Endothelial cell of umbilical vein (primary cell): ENCODE measurements at regions not wholly inside any gene's neighbourhood (a gene's known extent, or its start where the extent isn't known, plus 50 kb on each side); places are given as distances from the start of the nearest gene placed in this dataset.

Experiments
- BruUV-seq: library from RNA; stranded (reverse); fragments of 400-500 nt; replicated peaks from 2 replicates; lab custom pipeline; 2021; lab: Mats Ljungman, UMichigan
- CTCF ChIA-PET: fragments of 300-600, 350-600 bp; sonication (Branson Sonifier 250); formaldehyde crosslinking; loops from one replicate; lab custom pipeline; 2021; ENCODE audit warnings: antibody characterized with exemption, inconsistent platforms; lab: Charles Lee
- POLR2A ChIA-PET: fragments of 300-600, 350-600 bp; sonication (Branson Sonifier 250); formaldehyde crosslinking; loops from one replicate; lab custom pipeline; 2021; ENCODE audit warnings: antibody characterized with exemption, inconsistent platforms; lab: Charles Lee
- DNase-seq: peaks from one replicate; pipeline ENCODE4 v3.0.0-alpha.2; 2011; ENCODE audit warnings: low read depth, low spot score
- FAIRE-seq: peaks from 2 replicates; lab custom pipeline; 2011; peaks lifted over from hg19 to GRCh38; lab: Jason Lieb, UNC
- H2AFZ ChIP-seq: 2 replicates; pipeline ENCODE4 v1.6.0; 2012; ENCODE audit warnings: low read depth, low read length, control low read depth, inconsistent platforms
- H3K27ac ChIP-seq: 2 replicates; pipeline ENCODE4 v1.5.1; 2011; ENCODE audit warnings: low read depth, mild to moderate bottlenecking, control low read depth, low read length, moderate library complexity; ENCODE audit not compliant: insufficient read depth
- H3K27me3 ChIP-seq, 2 experiments: 2 replicates each; pipeline versions ENCODE4 v1.6.0 to v1.6.1; 2011; ENCODE audit warnings: low read length in 2 of 2, mixed read lengths in 1 of 2; ENCODE audit not compliant: control insufficient read depth in 2 of 2, insufficient read depth in 2 of 2
- H3K36me3 ChIP-seq, 2 experiments: 2 replicates in 1 of 2; 3 replicates in 1 of 2; pipeline ENCODE4 v1.5.1; 2011; ENCODE audit warnings: low read length in 2 of 2, mild to moderate bottlenecking in 1 of 2, moderate library complexity in 1 of 2; ENCODE audit not compliant: control insufficient read depth in 2 of 2, insufficient read depth in 2 of 2; ENCODE audit errors: extremely low read depth in 1 of 2
- H3K4me1 ChIP-seq: 3 replicates; pipeline ENCODE4 v1.5.1; 2011; ENCODE audit warnings: mild to moderate bottlenecking, low read length; ENCODE audit not compliant: control insufficient read depth, insufficient read depth; ENCODE audit errors: extremely low read depth
- H3K4me2 ChIP-seq: 2 replicates; pipeline ENCODE4 v1.6.1; 2011; ENCODE audit warnings: low read length, control low read depth, mixed read lengths; ENCODE audit not compliant: insufficient read depth
- H3K4me3 ChIP-seq, 3 experiments: fragments of 200-600 bp in 1 of 3; sonication (generic), shearing (Covaris generic) in 1 of 3; replicated peaks in 1 of 3; 2 replicates each; pipeline ENCODE4 v1.5.1; 2011 to 2016; ENCODE audit warnings: control low read depth in 3 of 3, low read length in 3 of 3, mild to moderate bottlenecking in 2 of 3, inconsistent platforms in 1 of 3, low read depth in 1 of 3, moderate library complexity in 1 of 3; ENCODE audit not compliant: insufficient read depth in 1 of 3
- H3K79me2 ChIP-seq: 2 replicates; pipeline ENCODE4 v1.6.0; 2012; ENCODE audit warnings: low read length, inconsistent platforms; ENCODE audit not compliant: control insufficient read depth, insufficient read depth
- H3K9ac ChIP-seq: replicated peaks from 2 replicates; pipeline ENCODE3; 2011; ENCODE audit warnings: low read length, control low read depth; ENCODE audit not compliant: insufficient read depth; ENCODE audit errors: extremely low read depth
- H3K9me1 ChIP-seq: replicated peaks from 3 replicates; pipeline ENCODE4 v1.6.0; 2011; ENCODE audit warnings: mild to moderate bottlenecking, low read length; ENCODE audit not compliant: control insufficient read depth, insufficient read depth; ENCODE audit errors: extremely low read depth
- H3K9me3 ChIP-seq: replicated peaks from 2 replicates; pipeline ENCODE4 v1.5.1; 2012; ENCODE audit warnings: low read length, inconsistent platforms; ENCODE audit not compliant: control insufficient read depth, insufficient read depth
- H4K20me1 ChIP-seq: replicated peaks from 2 replicates; pipeline ENCODE3; 2011; ENCODE audit warnings: mild to moderate bottlenecking, low read length; ENCODE audit not compliant: control insufficient read depth, insufficient read depth; ENCODE audit errors: extremely low read depth
- EZH2 ChIP-seq: IDR thresholded peaks from 2 replicates; pipeline ENCODE4 v1.6.1; 2012; ENCODE audit warnings: borderline replicate concordance, low read depth, mild to moderate bottlenecking, moderate library complexity, low read length, inconsistent platforms; ENCODE audit not compliant: severe bottlenecking
- FOS ChIP-seq: IDR thresholded peaks from 2 replicates; pipeline ENCODE4 v1.6.1; 2011; ENCODE audit warnings: mild to moderate bottlenecking, low read length, moderate library complexity, borderline replicate concordance; ENCODE audit not compliant: insufficient read depth
- GATA2 ChIP-seq: IDR thresholded peaks from 2 replicates; pipeline ENCODE4 v1.7.0; 2011; ENCODE audit warnings: low read depth, mild to moderate bottlenecking, moderate library complexity, mixed read lengths, low read length; ENCODE audit not compliant: insufficient read length, insufficient read depth
- JUN ChIP-seq: IDR thresholded peaks from 2 replicates; pipeline ENCODE4 v1.6.1; 2011; ENCODE audit warnings: borderline replicate concordance, low read depth; ENCODE audit not compliant: insufficient read length, insufficient read depth
- MYC ChIP-seq: IDR thresholded peaks from one replicate; pipeline ENCODE4 v1.6.1; 2011; ENCODE audit warnings: mild to moderate bottlenecking, low read depth, low read length
- POLR2A ChIP-seq: IDR thresholded peaks from 2 replicates; pipeline ENCODE4 v1.6.1; 2012; ENCODE audit warnings: low read depth, mild to moderate bottlenecking, control low read depth, low read length
- POLR2AphosphoS5 ChIP-seq: IDR thresholded peaks from 2 replicates; pipeline ENCODE4 v1.6.1; 2012; ENCODE audit warnings: low read depth, mild to moderate bottlenecking, control low read depth, low read length, moderate library complexity; ENCODE audit not compliant: insufficient read depth
- dilution Hi-C: fragments of 300-500 bp; cut with MboI; formaldehyde crosslinking; loops from one replicate; pipeline ENCODE4 v1.15.0; 2019; ENCODE audit warnings: low sequenced_read_pairs; ENCODE audit not compliant: extremely low pct_ligation_motif_present
- intact Hi-C: fragments of 100-400 bp; cut with micrococcal nuclease; formaldehyde crosslinking; loops from one replicate; pipeline ENCODE4 v1.10.0; 2022
- TF ChIP-seq, protein P1 (sequence below), 2 donors: IDR thresholded peaks; 1 replicate in 1 of 2; 2 replicates in 1 of 2; pipeline ENCODE4 v1.5.1; 2011; ENCODE audit warnings: low read length in 2 of 2, mild to moderate bottlenecking in 2 of 2, moderate library complexity in 2 of 2, control low read depth in 1 of 2, inconsistent platforms in 1 of 2, low read depth in 1 of 2; ENCODE audit not compliant: insufficient read depth in 1 of 2; ENCODE audit errors: extremely low read depth in 1 of 2
- TF ChIP-seq, protein P2 (sequence below): IDR thresholded peaks from 2 replicates; pipeline ENCODE4 v1.6.1; 2011; ENCODE audit not compliant: insufficient read depth, insufficient read length

- ChIA-PET POLR2A (no interaction called here), CTCF (interaction anchor here (1.1 to 2.5 kb wide), 3 partner anchors 10 to 698 kb away, joined by 4 to 10 read pairs (median 6); no protein-coding TSS in a partner anchor)
- intact Hi-C loops = no loop called here
- Histone ChIP-seq H4K20me1 (no peaks in the 10 kb centered on the region), H3K36me3 (no peaks in the 10 kb centered on the region), H2AFZ (no peak overlapping the region), H3K9me1 (no peaks in the 10 kb centered on the region), H3K79me2 (no peaks in the 10 kb centered on the region), H3K27ac (no peak overlapping the region), H3K27me3 (no peaks in the 10 kb centered on the region), H3K4me2 (no peak overlapping the region), H3K4me3 (no peak overlapping the region), H3K4me1 (peaks cover 33% of the 10 kb centered on the region), H3K9ac (no peak overlapping the region), H3K9me3 (no peaks in the 10 kb centered on the region)
- FAIRE-seq = no peak
- BruUV-seq = no TSS peak
- dilution Hi-C loops = no loop called here
- TF ChIP-seq, protein P1, sequence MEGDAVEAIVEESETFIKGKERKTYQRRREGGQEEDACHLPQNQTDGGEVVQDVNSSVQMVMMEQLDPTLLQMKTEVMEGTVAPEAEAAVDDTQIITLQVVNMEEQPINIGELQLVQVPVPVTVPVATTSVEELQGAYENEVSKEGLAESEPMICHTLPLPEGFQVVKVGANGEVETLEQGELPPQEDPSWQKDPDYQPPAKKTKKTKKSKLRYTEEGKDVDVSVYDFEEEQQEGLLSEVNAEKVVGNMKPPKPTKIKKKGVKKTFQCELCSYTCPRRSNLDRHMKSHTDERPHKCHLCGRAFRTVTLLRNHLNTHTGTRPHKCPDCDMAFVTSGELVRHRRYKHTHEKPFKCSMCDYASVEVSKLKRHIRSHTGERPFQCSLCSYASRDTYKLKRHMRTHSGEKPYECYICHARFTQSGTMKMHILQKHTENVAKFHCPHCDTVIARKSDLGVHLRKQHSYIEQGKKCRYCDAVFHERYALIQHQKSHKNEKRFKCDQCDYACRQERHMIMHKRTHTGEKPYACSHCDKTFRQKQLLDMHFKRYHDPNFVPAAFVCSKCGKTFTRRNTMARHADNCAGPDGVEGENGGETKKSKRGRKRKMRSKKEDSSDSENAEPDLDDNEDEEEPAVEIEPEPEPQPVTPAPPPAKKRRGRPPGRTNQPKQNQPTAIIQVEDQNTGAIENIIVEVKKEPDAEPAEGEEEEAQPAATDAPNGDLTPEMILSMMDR (IDR thresholded peaks at IDR 0.05; ENCODE audit: extremely low read depth in 1 of 2, insufficient read depth in 1 of 2, low read depth in 1 of 2, low read length in 2 of 2) = no peak
- TF ChIP-seq MYC (no peak), JUN (no peak), GATA2 (no peak), FOS (no peak), POLR2A (no peak), EZH2 (no peak), POLR2AphosphoS5 (no peak)
- TF ChIP-seq, protein P2, sequence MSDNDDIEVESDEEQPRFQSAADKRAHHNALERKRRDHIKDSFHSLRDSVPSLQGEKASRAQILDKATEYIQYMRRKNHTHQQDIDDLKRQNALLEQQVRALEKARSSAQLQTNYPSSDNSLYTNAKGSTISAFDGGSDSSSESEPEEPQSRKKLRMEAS = no peak
- DNase-seq = no peak
Observed at GRCh38 chr2:71882236-71882946, 265.3 kb downstream of the CYP26B1 start.
